Thymus (tissue), 11 donors: ENCODE measurements at regions not wholly inside any gene's neighbourhood (a gene's known extent, or its start where the extent isn't known, plus 50 kb on each side); places are given as distances from the start of the nearest gene placed in this dataset.

Experiments
- DNase-seq, 9 donors: peaks; one replicate each; pipeline ENCODE4 v3.0.0-alpha.2; 2013; ENCODE audit warnings: low spot score in 9 of 9, low read depth in 6 of 9, missing footprints in 1 of 9
- H3K27ac ChIP-seq, 2 donors: one replicate each; pipeline ENCODE4 v1.5.1; 2013; ENCODE audit warnings: control low read depth in 1 of 2, low read depth in 1 of 2, low read length in 1 of 2, mild to moderate bottlenecking in 1 of 2, moderate library complexity in 1 of 2
- H3K27me3 ChIP-seq, 2 donors: one replicate each; pipeline ENCODE4 v1.5.1; 2013; ENCODE audit warnings: low read length in 1 of 2; ENCODE audit not compliant: control insufficient read depth in 2 of 2, insufficient read depth in 1 of 2
- H3K36me3 ChIP-seq, 2 donors: one replicate each; pipeline ENCODE4 v1.5.1; 2013; ENCODE audit warnings: low read length in 1 of 2, mild to moderate bottlenecking in 1 of 2, moderate library complexity in 1 of 2; ENCODE audit not compliant: control insufficient read depth in 2 of 2, insufficient read depth in 2 of 2
- H3K4me1 ChIP-seq, 2 donors: one replicate each; pipeline ENCODE4 v1.5.1; 2013; ENCODE audit warnings: low read length in 2 of 2; ENCODE audit not compliant: control insufficient read depth in 2 of 2, insufficient read depth in 2 of 2
- H3K4me3 ChIP-seq, 2 donors: one replicate each; pipeline ENCODE4 v1.5.1; 2013; ENCODE audit warnings: low read length in 2 of 2, control low read depth in 1 of 2, mild to moderate bottlenecking in 1 of 2
- H3K9me3 ChIP-seq, 2 donors: one replicate each; pipeline ENCODE4 v1.5.1; 2013; ENCODE audit warnings: low read length in 1 of 2, mild to moderate bottlenecking in 1 of 2; ENCODE audit not compliant: control insufficient read depth in 2 of 2, insufficient read depth in 1 of 2
- WGBS: extraction: QIAGEN DNeasy Blood & Tissue Kit; methylation state at CpG from one replicate; pipeline ENCODE4 v1.1.7; 2013; 5-methylcytosine and 5-hydroxymethylcytosine counted together
- donor health status: healthy.

DNA sequence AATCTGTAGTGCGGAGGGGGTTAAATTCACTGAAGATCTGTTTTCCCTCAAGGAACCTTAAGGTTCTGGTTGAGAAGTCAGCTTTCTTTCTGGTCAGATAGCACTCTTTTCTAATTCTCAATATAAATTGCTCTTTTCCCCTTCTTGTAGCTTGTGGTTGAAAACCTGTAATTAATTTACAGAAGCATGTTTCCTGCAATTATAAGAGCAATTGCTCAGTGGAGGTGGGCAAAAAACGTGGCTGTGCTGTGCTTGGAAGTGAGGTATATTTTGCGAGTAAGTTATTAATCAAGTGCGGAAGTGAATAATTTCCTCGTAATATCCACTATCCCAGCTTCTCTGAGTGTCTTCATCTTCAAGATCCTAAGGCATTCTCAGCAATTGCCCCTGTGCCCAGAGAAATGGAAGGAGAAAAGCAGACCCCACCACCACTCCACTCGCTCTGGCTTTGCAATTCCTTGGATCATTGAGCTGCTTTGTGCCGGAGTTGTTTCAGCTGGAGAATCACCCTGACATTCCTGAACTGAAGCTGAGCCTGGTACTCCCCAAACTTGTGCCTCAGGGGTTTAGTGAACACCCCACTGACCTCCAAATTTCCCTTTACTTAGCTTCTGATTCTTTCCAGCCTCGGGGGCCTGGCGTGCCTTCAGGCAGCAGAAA is 140.6 kb downstream of the LRRC70 start:
- WGBS = 93% methylated on average over 9 of the region's 9 CpGs
- H3K27ac ChIP-seq = no peak overlapping the region
- H3K4me1 ChIP-seq = no peaks in the 10 kb centered on the region
- no peaks in the 10 kb centered on the region for H3K9me3 ChIP-seq
- no peaks in the 10 kb centered on the region for H3K27me3 ChIP-seq
- no peak overlapping the region for H3K4me3 ChIP-seq
- no peaks in the 10 kb centered on the region for H3K36me3 ChIP-seq
- DNase-seq = no peak

- no peak overlapping the region for H3K27ac ChIP-seq
These were observed 139.7 kb downstream of the LRRC70 start for GRCh38 chr5:62718324-62718723.

DNA sequence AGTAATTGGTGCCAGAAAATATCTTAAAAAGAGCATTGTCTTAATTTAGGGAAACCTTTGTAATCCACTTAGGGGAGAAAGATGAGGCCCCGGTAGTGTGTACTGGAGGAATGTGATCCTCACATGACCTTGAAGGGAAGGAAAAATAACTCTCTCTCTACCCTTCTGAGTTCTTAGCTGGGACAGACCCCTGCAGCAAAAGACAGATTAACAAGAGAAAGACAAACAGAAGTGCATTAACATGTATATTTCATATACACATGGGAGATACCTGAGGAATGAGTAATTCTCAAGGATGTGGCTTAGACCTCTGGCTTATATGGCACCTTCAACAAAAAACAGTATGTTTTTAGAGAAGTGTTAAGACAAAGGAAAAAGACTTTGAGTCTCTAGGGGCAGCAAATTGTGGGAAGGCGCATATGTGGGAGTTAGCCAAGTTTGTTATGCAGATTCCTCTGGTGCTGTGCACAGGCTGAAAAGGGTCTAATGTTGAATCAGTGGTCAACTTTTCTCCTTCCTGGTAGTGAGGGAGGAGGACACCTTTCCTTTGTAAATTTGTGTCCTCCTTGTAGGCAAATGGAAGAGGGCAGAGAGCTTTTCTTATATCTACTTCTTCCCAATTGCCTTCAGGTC is 138.8 kb downstream of the LRRC70 start:
- WGBS = 95% methylated on average over 2 of the region's 2 CpGs
- Histone ChIP-seq H3K4me3 (no peak overlapping the region), H3K4me1 (no peaks in the 10 kb centered on the region), H3K27ac (no peak overlapping the region), H3K27me3 (no peaks in the 10 kb centered on the region), H3K9me3 (no peaks in the 10 kb centered on the region), H3K36me3 (no peaks in the 10 kb centered on the region)
- DNase-seq = no peak

More at GRCh38 chr5:62718324-62718723, 139.7 kb downstream of the LRRC70 start:
- no peak for DNase-seq
- H3K36me3 ChIP-seq = no peaks in the 10 kb centered on the region
- H3K9me3 ChIP-seq = no peaks in the 10 kb centered on the region
- WGBS = 93% methylated on average over 2 of the region's 2 CpGs
- no peaks in the 10 kb centered on the region for H3K27me3 ChIP-seq
- no peaks in the 10 kb centered on the region for H3K4me1 ChIP-seq
- no peak overlapping the region for H3K4me3 ChIP-seq

GRCh38 chr5:62714296-62714695 is 135.7 kb downstream of the LRRC70 start:
- no peaks in the 10 kb centered on the region for H3K4me1 ChIP-seq
- H3K9me3 ChIP-seq = no peaks in the 10 kb centered on the region
- no peak overlapping the region for H3K27ac ChIP-seq
- no peaks in the 10 kb centered on the region for H3K27me3 ChIP-seq
- H3K4me3 ChIP-seq = no peak overlapping the region
- H3K36me3 ChIP-seq = no peaks in the 10 kb centered on the region
- 82% methylated on average over 2 of the region's 2 CpGs for WGBS
- DNase-seq = no peak

DNA sequence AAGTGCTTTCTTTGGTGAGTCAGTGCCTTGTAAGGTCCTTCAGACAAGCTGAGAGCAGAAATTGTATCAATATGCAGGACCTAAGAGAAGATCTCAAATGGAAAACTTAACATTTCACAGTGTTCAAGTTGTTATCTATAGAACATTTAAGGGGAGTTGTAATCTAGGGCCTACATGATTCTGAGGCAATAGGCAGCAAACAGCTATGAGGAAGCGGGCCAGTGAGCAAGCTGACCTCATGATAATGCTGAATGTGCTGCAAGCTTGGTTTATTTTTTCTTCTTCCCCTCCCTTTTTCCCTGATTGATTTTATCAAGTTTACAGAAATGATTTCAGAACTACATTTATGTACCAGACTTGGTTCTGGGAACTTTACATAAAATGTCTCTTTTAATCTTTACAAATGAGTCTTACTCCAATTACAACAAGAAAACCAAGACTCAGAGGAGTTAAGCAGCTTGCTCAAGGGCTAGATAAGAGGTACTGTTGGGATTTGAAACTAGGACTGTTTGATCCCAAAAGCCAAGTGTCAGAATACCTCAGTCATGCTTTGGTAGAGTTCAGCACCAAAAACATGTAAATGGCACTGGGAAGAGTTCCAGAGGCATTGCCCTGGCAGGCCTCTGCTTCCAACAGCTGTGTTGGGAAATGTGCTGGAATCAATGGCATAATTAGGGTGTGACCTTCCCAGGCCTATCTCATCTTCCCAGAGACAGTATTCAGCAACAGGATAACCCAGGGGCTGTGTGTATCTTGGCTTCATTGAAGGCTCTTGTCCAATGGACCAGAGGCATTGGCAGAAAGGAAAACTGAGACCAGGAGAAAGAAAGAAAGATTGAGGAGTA is 130.1 kb downstream of the LRRC70 start:
- no peaks in the 10 kb centered on the region for H3K27me3 ChIP-seq
- no peak overlapping the region for H3K4me3 ChIP-seq
- no peaks in the 10 kb centered on the region for H3K9me3 ChIP-seq
- no peak for DNase-seq
- 96% methylated on average over 1 of the region's 1 CpG for WGBS
- H3K4me1 ChIP-seq = no peaks in the 10 kb centered on the region
- H3K36me3 ChIP-seq = no peaks in the 10 kb centered on the region
- no peak overlapping the region for H3K27ac ChIP-seq

DNA sequence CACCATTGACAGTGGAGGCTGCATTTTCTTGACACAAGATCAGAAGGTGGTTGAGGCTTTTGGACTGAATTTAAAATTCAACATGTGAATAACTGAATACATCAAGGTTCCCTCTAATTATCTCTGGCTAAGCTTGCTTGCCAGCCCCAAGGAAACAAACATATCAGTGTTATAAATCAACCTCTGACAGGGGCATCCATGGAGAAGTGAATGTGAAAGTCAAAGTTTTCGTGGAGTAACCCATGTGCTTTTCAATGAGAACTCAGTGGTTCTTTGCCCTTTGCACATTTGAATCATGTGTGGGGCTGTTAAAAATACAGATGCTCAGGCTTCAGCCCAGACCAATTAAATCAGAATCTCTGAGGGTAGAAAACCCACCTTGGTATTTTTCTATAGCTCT is 128.9 kb downstream of the LRRC70 start:
- 79% methylated on average over 1 of the region's 1 CpG for WGBS
- no peaks in the 10 kb centered on the region for H3K4me1 ChIP-seq

GRCh38 chr5:62707131-62707530 is 128.5 kb downstream of the LRRC70 start:
- no peak overlapping the region for H3K4me3 ChIP-seq
- no peaks in the 10 kb centered on the region for H3K4me1 ChIP-seq
- H3K27me3 ChIP-seq = no peaks in the 10 kb centered on the region
- no peaks in the 10 kb centered on the region for H3K9me3 ChIP-seq
- H3K36me3 ChIP-seq = no peaks in the 10 kb centered on the region
- 89% methylated on average over 2 of the region's 2 CpGs for WGBS
- DNase-seq = no peak
- H3K27ac ChIP-seq = no peak overlapping the region

More for the DNA sequence above, 128.9 kb downstream of the LRRC70 start:
- no peak for DNase-seq
- H3K36me3 ChIP-seq = no peaks in the 10 kb centered on the region
- no peaks in the 10 kb centered on the region for H3K27me3 ChIP-seq
- H3K27ac ChIP-seq = no peak overlapping the region
- H3K9me3 ChIP-seq = no peaks in the 10 kb centered on the region
- no peak overlapping the region for H3K4me3 ChIP-seq

GRCh38 chr5:62705022-62705421 is 126.4 kb downstream of the LRRC70 start:
- no peak for DNase-seq
- H3K27me3 ChIP-seq = no peaks in the 10 kb centered on the region
- H3K36me3 ChIP-seq = no peaks in the 10 kb centered on the region
- no peaks in the 10 kb centered on the region for H3K9me3 ChIP-seq
- no peak overlapping the region for H3K27ac ChIP-seq
- 97% methylated on average over 2 of the region's 2 CpGs for WGBS
- no peak overlapping the region for H3K4me3 ChIP-seq
- H3K4me1 ChIP-seq = no peaks in the 10 kb centered on the region

- H3K36me3 ChIP-seq = no peaks in the 10 kb centered on the region
- no peaks in the 10 kb centered on the region for H3K9me3 ChIP-seq
- no peaks in the 10 kb centered on the region for H3K27me3 ChIP-seq
- H3K4me1 ChIP-seq = no peaks in the 10 kb centered on the region
- no peak for DNase-seq
- no peak overlapping the region for H3K4me3 ChIP-seq
- H3K27ac ChIP-seq = no peak overlapping the region
- WGBS = 88% methylated on average over 4 of the region's 4 CpGs
These were observed 123.5 kb downstream of the LRRC70 start for GRCh38 chr5:62702126-62702525.
